AG09309 (cell line): ENCODE measurements at regions not wholly inside any gene's neighbourhood (a gene's known extent, or its start where the extent isn't known, plus 50 kb on each side); places are given as distances from the start of the nearest gene placed in this dataset.

Experiments used
- DNase-seq: peaks from one replicate; pipeline ENCODE4 v3.0.0-alpha.2; 2010; ENCODE audit warnings: low read depth
- H3K4me3 ChIP-seq: 2 replicates; pipeline ENCODE4 v1.5.1; 2011; ENCODE audit warnings: mild to moderate bottlenecking, low read depth, low read length, moderate library complexity; ENCODE audit not compliant: control insufficient read depth
- CTCF ChIP-seq: IDR thresholded peaks from 2 replicates; pipeline ENCODE4 v1.5.1; 2011; ENCODE audit warnings: mild to moderate bottlenecking, low read depth, low read length, inconsistent platforms; ENCODE audit not compliant: insufficient read depth, control insufficient read depth; ENCODE audit errors: missing control alignments

- TF ChIP-seq CTCF = no peak
- no peak for DNase-seq
- H3K4me3 ChIP-seq = no peak overlapping the region
Measured at GRCh38 chr10:108254089-108254488, 1089.6 kb upstream of the SORCS1 start.

- no peak for DNase-seq
- no peak for TF ChIP-seq CTCF
Measured at GRCh38 chr10:108252771-108253170, 1088.3 kb upstream of the SORCS1 start.

GRCh38 chr10:108250936-108251620 is 1086.6 kb upstream of the SORCS1 start:
- H3K4me3 ChIP-seq = no peak overlapping the region
- no peak for TF ChIP-seq CTCF
- no peak for DNase-seq

More at GRCh38 chr10:108252771-108253170, 1088.3 kb upstream of the SORCS1 start:
- no peak overlapping the region for H3K4me3 ChIP-seq

- H3K4me3 ChIP-seq = no peak overlapping the region
- no peak for TF ChIP-seq CTCF
- no peak for DNase-seq
Measured at GRCh38 chr10:108249940-108250339, 1085.4 kb upstream of the SORCS1 start.

- no peak for TF ChIP-seq CTCF
- no peak for DNase-seq
- no peak overlapping the region for H3K4me3 ChIP-seq
Measured at GRCh38 chr10:108244443-108245228, 1080.1 kb upstream of the SORCS1 start.

GRCh38 chr10:108241166-108241565 is 1076.7 kb upstream of the SORCS1 start:
- no peak overlapping the region for H3K4me3 ChIP-seq
- no peak for TF ChIP-seq CTCF
- DNase-seq = no peak
